B cell (primary cell): ENCODE measurements at regions not wholly inside any gene's neighbourhood (a gene's known extent, or its start where the extent isn't known, plus 50 kb on each side); places are given as distances from the start of the nearest gene placed in this dataset.
"Not testable (repeated sequence)": the region's sequence is repeated elsewhere in the genome, so short reads cannot be mapped to it uniquely, and the experiment has no call there.

Experiments used
- ATAC-seq: fragments of 200-7000 bp; cut with Tn5 transposase; one replicate; pipeline ENCODE4 v1.10.0; 2021; ENCODE audit warnings: low read depth, mild to moderate bottlenecking, moderate number of reproducible peaks, moderate library complexity
- CTCF ChIA-PET: fragments of 350-600 bp; sonication (Branson Sonifier 250); formaldehyde crosslinking; loops from one replicate; lab custom pipeline; 2021; ENCODE audit warnings: antibody characterized with exemption, inconsistent platforms; lab: Charles Lee
- POLR2A ChIA-PET: fragments of 350-600 bp; sonication (Branson Sonifier 250); formaldehyde crosslinking; loops from one replicate; lab custom pipeline; 2021; ENCODE audit warnings: antibody characterized with exemption; lab: Charles Lee
- DNase-seq: peaks from one replicate; pipeline ENCODE4 v3.0.0; 2013
- H2AFZ ChIP-seq: 2 replicates; pipeline ENCODE4 v1.6.1; 2012; ENCODE audit warnings: mild to moderate bottlenecking, low read depth, low read length; ENCODE audit not compliant: insufficient read depth, poor library complexity, severe bottlenecking
- H3K27ac ChIP-seq, 2 donors: 1 replicate in 1 of 2; 2 replicates in 1 of 2; pipeline ENCODE4 v1.5.1; 2012 to 2013; ENCODE audit warnings: low read length in 2 of 2, mild to moderate bottlenecking in 2 of 2, moderate library complexity in 1 of 2
- H3K27me3 ChIP-seq, 4 experiments: fragments of 200-600 bp in 1 of 4; sonication (generic) in 1 of 4; replicated peaks in 1 of 4; 1 replicate in 2 of 4; 2 replicates in 2 of 4; pipeline versions ENCODE4 v1.6.1 to v1.7.0; 2013 to 2016; ENCODE audit warnings: low read length in 3 of 4, mild to moderate bottlenecking in 2 of 4, mixed read lengths in 1 of 4, moderate library complexity in 1 of 4; ENCODE audit not compliant: insufficient read depth in 4 of 4, control insufficient read depth in 3 of 4; ENCODE audit errors: control extremely low read depth in 1 of 4
- H3K36me3 ChIP-seq, 2 experiments: replicated peaks in 1 of 2; 1 replicate in 1 of 2; 2 replicates in 1 of 2; pipeline versions ENCODE4 v1.6.1 to v1.7.1; 2013; ENCODE audit warnings: low read length in 1 of 2; ENCODE audit not compliant: insufficient read depth in 2 of 2, control insufficient read depth in 1 of 2; ENCODE audit errors: control extremely low read depth in 1 of 2, extremely low read depth in 1 of 2
- H3K4me1 ChIP-seq, 2 donors: fragments of 200-600 bp in 1 of 2; sonication (generic) in 1 of 2; 1 replicate in 1 of 2; 2 replicates in 1 of 2; pipeline versions ENCODE4 v1.5.1 to v1.6.1; 2013 to 2017; ENCODE audit warnings: low read length in 2 of 2; ENCODE audit not compliant: control insufficient read depth in 2 of 2, insufficient read depth in 2 of 2
- H3K4me2 ChIP-seq: replicated peaks from 2 replicates; pipeline ENCODE3; 2012; ENCODE audit warnings: mild to moderate bottlenecking, low read depth, low read length; ENCODE audit not compliant: poor library complexity, severe bottlenecking
- H3K4me3 ChIP-seq, 5 experiments: fragments of 200-600 bp in 1 of 5; sonication (generic) in 1 of 5; 1 replicate in 3 of 5; 2 replicates in 2 of 5; pipeline versions ENCODE4 v1.5.1 to v1.7.0; 2011 to 2016; ENCODE audit warnings: low read length in 4 of 5, mild to moderate bottlenecking in 4 of 5, low read depth in 2 of 5, control low read depth in 1 of 5, moderate library complexity in 1 of 5; ENCODE audit not compliant: insufficient read depth in 1 of 5; ENCODE audit errors: control extremely low read depth in 1 of 5, extremely low read depth in 1 of 5
- H3K79me2 ChIP-seq: fragments of 200-600 bp; sonication (generic); one replicate; pipeline ENCODE4 v1.6.0; 2016; ENCODE audit warnings: low read length; ENCODE audit not compliant: control insufficient read depth, insufficient read depth
- H3K9ac ChIP-seq: fragments of 200-600 bp; sonication (generic); 2 replicates; pipeline ENCODE4 v1.6.1; 2017; ENCODE audit warnings: mild to moderate bottlenecking, low read length, moderate library complexity
- H3K9me3 ChIP-seq, 3 donors: one replicate each; pipeline versions ENCODE4 v1.6.1 to v1.7.1; 2013; ENCODE audit warnings: low read length in 2 of 3; ENCODE audit not compliant: control insufficient read depth in 2 of 3, insufficient read depth in 1 of 3; ENCODE audit errors: control extremely low read depth in 1 of 3
- H4K20me1 ChIP-seq: 2 replicates; pipeline ENCODE4 v1.6.0; 2012; ENCODE audit warnings: mild to moderate bottlenecking, low read length; ENCODE audit not compliant: insufficient read depth, control insufficient read depth, poor library complexity, severe bottlenecking
- H3K27ac Mint-ChIP-seq: one replicate; pipeline ENCODE4 v1.8.0; 2021; ENCODE audit warnings: mixed read lengths
- H3K27me3 Mint-ChIP-seq: one replicate; pipeline ENCODE4 v1.8.0; 2021; ENCODE audit warnings: mixed read lengths
- H3K4me1 Mint-ChIP-seq: one replicate; pipeline ENCODE4 v1.8.0; 2021; ENCODE audit warnings: mixed read lengths
- H3K4me3 Mint-ChIP-seq: one replicate; pipeline ENCODE4 v1.8.0; 2021; ENCODE audit warnings: mixed read lengths
- H3K9me3 Mint-ChIP-seq: one replicate; pipeline ENCODE4 v1.8.0; 2022; ENCODE audit warnings: mixed read lengths; ENCODE audit not compliant: insufficient read depth
- EZH2 ChIP-seq: IDR thresholded peaks from 2 replicates; pipeline ENCODE4 v1.6.1; 2012; ENCODE audit warnings: borderline replicate concordance, low read depth, mild to moderate bottlenecking, moderate library complexity, low read length; ENCODE audit not compliant: insufficient read depth, poor library complexity, severe bottlenecking
- WGBS: methylation state at CpG from one replicate; pipeline ENCODE4 v1.1.5; 2013; ENCODE audit warnings: missing lambda C conversion rate; ENCODE audit not compliant: insufficient coverage; 5-methylcytosine and 5-hydroxymethylcytosine counted together
- intact Hi-C: fragments of 100-400 bp; cut with micrococcal nuclease; formaldehyde crosslinking; loops from one replicate; pipeline ENCODE4 v1.10.0; 2022
- TF ChIP-seq, protein P1 (sequence below): fragments of 200-600 bp; IDR thresholded peaks from one replicate; pipeline ENCODE4 v1.8.0; 2022; ENCODE audit warnings: antibody characterized with exemption, mild to moderate bottlenecking

DNA sequence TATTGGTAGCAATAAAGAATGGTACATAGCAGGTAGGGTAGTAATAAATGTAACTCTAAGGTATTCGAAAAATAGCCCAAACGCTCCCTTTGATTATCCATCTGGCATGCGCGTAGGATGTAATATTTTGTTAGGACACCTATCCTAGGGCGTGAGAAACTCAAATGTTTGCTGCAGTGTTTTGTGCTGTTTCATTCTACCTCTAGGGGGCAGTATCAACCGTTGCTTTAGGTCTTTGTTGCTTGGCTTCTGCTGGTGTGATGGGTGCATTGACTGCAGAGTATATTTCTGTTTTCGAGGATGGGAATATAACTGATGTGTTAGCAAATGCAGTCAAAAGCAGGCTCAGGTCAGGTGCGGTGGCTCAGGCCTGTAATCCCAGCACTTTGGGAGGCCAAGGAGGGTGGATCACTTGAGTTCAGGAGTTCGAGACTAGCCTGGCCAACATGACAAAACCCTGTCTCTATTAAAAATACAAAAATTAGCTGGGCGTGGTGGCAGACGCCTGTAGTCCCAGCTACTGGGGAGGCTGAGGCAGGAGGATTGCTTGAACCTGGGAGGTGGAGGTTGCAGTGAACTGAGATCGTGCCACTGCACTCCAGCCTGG lies 55.7 kb downstream of the KATNIP start:
- peak; percentile 11 for DNase-seq
- H3K4me1 Mint-ChIP-seq, H3K27ac Mint-ChIP-seq, H3K9me3 Mint-ChIP-seq, ATAC-seq, CTCF ChIA-PET, H3K4me1 ChIP-seq, H2AFZ ChIP-seq, intact Hi-C loops, H3K79me2 ChIP-seq, POLR2A ChIA-PET, H3K9ac ChIP-seq, H3K4me3 Mint-ChIP-seq, H3K36me3 ChIP-seq, H3K4me2 ChIP-seq, H3K27ac ChIP-seq, H3K4me3 ChIP-seq, H3K9me3 ChIP-seq, H3K27me3 ChIP-seq, H4K20me1 ChIP-seq, H3K27me3 Mint-ChIP-seq: not testable (repeated sequence)
- TF ChIP-seq, protein P1, sequence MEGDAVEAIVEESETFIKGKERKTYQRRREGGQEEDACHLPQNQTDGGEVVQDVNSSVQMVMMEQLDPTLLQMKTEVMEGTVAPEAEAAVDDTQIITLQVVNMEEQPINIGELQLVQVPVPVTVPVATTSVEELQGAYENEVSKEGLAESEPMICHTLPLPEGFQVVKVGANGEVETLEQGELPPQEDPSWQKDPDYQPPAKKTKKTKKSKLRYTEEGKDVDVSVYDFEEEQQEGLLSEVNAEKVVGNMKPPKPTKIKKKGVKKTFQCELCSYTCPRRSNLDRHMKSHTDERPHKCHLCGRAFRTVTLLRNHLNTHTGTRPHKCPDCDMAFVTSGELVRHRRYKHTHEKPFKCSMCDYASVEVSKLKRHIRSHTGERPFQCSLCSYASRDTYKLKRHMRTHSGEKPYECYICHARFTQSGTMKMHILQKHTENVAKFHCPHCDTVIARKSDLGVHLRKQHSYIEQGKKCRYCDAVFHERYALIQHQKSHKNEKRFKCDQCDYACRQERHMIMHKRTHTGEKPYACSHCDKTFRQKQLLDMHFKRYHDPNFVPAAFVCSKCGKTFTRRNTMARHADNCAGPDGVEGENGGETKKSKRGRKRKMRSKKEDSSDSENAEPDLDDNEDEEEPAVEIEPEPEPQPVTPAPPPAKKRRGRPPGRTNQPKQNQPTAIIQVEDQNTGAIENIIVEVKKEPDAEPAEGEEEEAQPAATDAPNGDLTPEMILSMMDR = peak; percentile 42
- WGBS = 85% methylated on average over 10 of the region's 12 CpGs

DNA sequence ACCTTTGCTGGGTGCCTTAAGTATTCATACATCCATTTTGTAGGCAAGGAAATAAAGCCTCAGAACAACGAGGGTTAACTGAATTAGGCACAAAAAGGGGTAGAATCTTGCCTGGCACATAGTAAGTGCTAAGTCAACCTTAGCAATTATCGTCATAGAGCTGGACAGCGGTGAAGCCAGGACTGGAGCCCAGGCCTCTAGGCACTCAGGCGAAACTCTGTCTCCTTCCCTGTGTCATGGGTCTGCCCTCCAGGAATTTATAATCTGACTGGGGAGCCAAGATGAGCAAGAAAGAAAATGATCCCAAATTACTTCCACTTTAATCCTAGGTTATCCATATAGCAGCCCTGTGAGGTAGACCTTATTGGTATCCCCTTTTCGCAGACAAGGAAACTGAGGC lies 61.4 kb downstream of the KATNIP start:
- Histone ChIP-seq H3K4me2 (no peak overlapping the region), H3K4me3 (no peak overlapping the region), H3K9ac (no peak overlapping the region), H3K9me3 (no peaks in the 10 kb centered on the region), H3K27ac (no peak overlapping the region), H3K79me2 (no peaks in the 10 kb centered on the region), H3K36me3 (no peaks in the 10 kb centered on the region), H4K20me1 (no peaks in the 10 kb centered on the region), H2AFZ (no peak overlapping the region), H3K27me3 (no peaks in the 10 kb centered on the region), H3K4me1 (no peaks in the 10 kb centered on the region)
- no peak overlapping the region for H3K4me3 Mint-ChIP-seq
- intact Hi-C loops = no loop called here
- no peaks in the 10 kb centered on the region for H3K9me3 Mint-ChIP-seq
- no peak for TF ChIP-seq EZH2
- TF ChIP-seq, protein P1 = no peak
- DNase-seq (no peak), ATAC-seq (no peak)
- no peak overlapping the region for H3K27ac Mint-ChIP-seq
- no peaks in the 10 kb centered on the region for H3K4me1 Mint-ChIP-seq
- H3K27me3 Mint-ChIP-seq = no peaks in the 10 kb centered on the region
- ChIA-PET CTCF (no interaction called here), POLR2A (no interaction called here)
- 100% methylated on average over 3 of the region's 5 CpGs for WGBS
